ENCODE measurements at regions not wholly inside any gene's neighbourhood (a gene's known extent, or its start where the extent isn't known, plus 50 kb on each side); places are given as distances from the start of the nearest gene placed in this dataset.
A peak's percentile ranks its signal among the peaks of the same experiment; 100 is the strongest.

- no peak overlapping the region for H3K27ac ChIP-seq
- no peaks in the 10 kb centered on the region for H3K27me3 ChIP-seq
- TF ChIP-seq, protein P1, sequence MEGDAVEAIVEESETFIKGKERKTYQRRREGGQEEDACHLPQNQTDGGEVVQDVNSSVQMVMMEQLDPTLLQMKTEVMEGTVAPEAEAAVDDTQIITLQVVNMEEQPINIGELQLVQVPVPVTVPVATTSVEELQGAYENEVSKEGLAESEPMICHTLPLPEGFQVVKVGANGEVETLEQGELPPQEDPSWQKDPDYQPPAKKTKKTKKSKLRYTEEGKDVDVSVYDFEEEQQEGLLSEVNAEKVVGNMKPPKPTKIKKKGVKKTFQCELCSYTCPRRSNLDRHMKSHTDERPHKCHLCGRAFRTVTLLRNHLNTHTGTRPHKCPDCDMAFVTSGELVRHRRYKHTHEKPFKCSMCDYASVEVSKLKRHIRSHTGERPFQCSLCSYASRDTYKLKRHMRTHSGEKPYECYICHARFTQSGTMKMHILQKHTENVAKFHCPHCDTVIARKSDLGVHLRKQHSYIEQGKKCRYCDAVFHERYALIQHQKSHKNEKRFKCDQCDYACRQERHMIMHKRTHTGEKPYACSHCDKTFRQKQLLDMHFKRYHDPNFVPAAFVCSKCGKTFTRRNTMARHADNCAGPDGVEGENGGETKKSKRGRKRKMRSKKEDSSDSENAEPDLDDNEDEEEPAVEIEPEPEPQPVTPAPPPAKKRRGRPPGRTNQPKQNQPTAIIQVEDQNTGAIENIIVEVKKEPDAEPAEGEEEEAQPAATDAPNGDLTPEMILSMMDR (IDR thresholded peaks at IDR 0.05), result no peak
- H3K9me3 ChIP-seq, result no peaks in the 10 kb centered on the region
- no peaks in the 10 kb centered on the region for H3K4me1 ChIP-seq
- no peak for DNase-seq
- intact Hi-C loops (cut with DNase I), result no loop called here
- H3K9ac ChIP-seq (ENCODE audit: low read depth in 2 of 2, low read length in 2 of 2), result no peak overlapping the region
- no peaks in the 10 kb centered on the region for H3K36me3 ChIP-seq
- no peak overlapping the region for H3K4me3 ChIP-seq
Measured at GRCh38 chr6:2477250-2477649, 231.8 kb upstream of the GMDS start.

GRCh38 chr6:2476376-2476775 is 231.0 kb upstream of the GMDS start:
- intact Hi-C loops (cut with DNase I), result no loop called here
- Histone ChIP-seq H3K36me3 (no peaks in the 10 kb centered on the region), H3K9me3 (no peaks in the 10 kb centered on the region), H3K4me1 (no peaks in the 10 kb centered on the region), H3K27ac (no peak overlapping the region), H3K4me3 (no peak overlapping the region), H3K9ac (ENCODE audit: low read depth in 2 of 2, low read length in 2 of 2) (no peak overlapping the region), H3K27me3 (no peaks in the 10 kb centered on the region)
- TF ChIP-seq, protein P1 (IDR thresholded peaks at IDR 0.05), result no peak
- DNase-seq, result peak; percentile 56

GRCh38 chr6:2471472-2471871 is 226.1 kb upstream of the GMDS start:
- Histone ChIP-seq H3K9ac (ENCODE audit: low read depth in 2 of 2, low read length in 2 of 2) (no peak overlapping the region), H3K4me1 (no peaks in the 10 kb centered on the region), H3K36me3 (no peaks in the 10 kb centered on the region), H3K27ac (no peak overlapping the region), H3K9me3 (no peaks in the 10 kb centered on the region), H3K4me3 (no peak overlapping the region), H3K27me3 (no peaks in the 10 kb centered on the region)
- TF ChIP-seq, protein P1 (IDR thresholded peaks at IDR 0.05), result no peak
- no peak for DNase-seq
- intact Hi-C loops (cut with DNase I), result no loop called here

GRCh38 chr6:2469428-2469827 is 224.0 kb upstream of the GMDS start:
- Histone ChIP-seq H3K27me3 (no peaks in the 10 kb centered on the region), H3K9ac (ENCODE audit: low read depth in 2 of 2, low read length in 2 of 2) (no peak overlapping the region), H3K4me3 (no peak overlapping the region), H3K9me3 (no peaks in the 10 kb centered on the region), H3K4me1 (no peaks in the 10 kb centered on the region), H3K27ac (no peak overlapping the region), H3K36me3 (no peaks in the 10 kb centered on the region)
- intact Hi-C loops (cut with DNase I), result no loop called here
- TF ChIP-seq, protein P1 (IDR thresholded peaks at IDR 0.05), result no peak
- DNase-seq, result no peak

DNA sequence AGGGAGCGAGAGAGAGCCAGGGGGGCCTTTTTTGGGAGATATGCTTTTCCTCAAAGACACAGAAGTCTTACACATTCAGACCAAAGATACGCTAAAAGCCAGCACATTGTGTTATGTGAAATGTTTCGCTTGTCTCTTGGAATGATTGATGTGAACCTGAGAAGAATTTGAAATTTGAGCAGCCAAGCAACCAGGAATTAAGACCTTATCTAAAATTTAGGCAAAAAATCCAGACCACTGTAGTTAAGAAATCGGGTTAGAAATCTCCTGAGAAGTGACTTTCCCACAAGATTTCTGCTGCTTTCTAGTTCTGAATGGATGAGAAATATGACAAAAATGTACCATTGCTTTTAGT is 223.2 kb upstream of the GMDS start:
- Histone ChIP-seq H3K9ac (ENCODE audit: low read depth in 2 of 2, low read length in 2 of 2) (no peak overlapping the region), H3K4me3 (no peak overlapping the region), H3K27ac (no peak overlapping the region), H3K27me3 (no peaks in the 10 kb centered on the region), H3K9me3 (no peaks in the 10 kb centered on the region), H3K36me3 (no peaks in the 10 kb centered on the region), H3K4me1 (no peaks in the 10 kb centered on the region)
- intact Hi-C loops (cut with DNase I), result no loop called here
- DNase-seq, result no peak
- TF ChIP-seq, protein P1 (IDR thresholded peaks at IDR 0.05), result no peak
